ENCODE measurements at regions not wholly inside any gene's neighbourhood (a gene's known extent, or its start where the extent isn't known, plus 50 kb on each side); places are given as distances from the start of the nearest gene placed in this dataset.

GRCh38 chr3:166195808-166196207, 358.6 kb upstream of the BCHE start:
- Mint-ChIP-seq H3K4me1 (no peaks in the 10 kb centered on the region), H3K36me3 (no peaks in the 10 kb centered on the region), H3K27me3 (ENCODE audit: low read depth) (peaks cover 4% of the 10 kb centered on the region), H3K27ac (no peak overlapping the region), H3K9me3 (peaks cover 3% of the 10 kb centered on the region), H3K4me3 (no peak overlapping the region)
- DNase-seq (ENCODE audit: low spot score in 2 of 2, unreplicated experiment in 2 of 2), result no peak
- no peak for TF ChIP-seq CTCF (IDR thresholded peaks at IDR 0.05; ENCODE audit: unreplicated experiment)

GRCh38 chr3:166191411-166191810, 354.2 kb upstream of the BCHE start:
- no peaks in the 10 kb centered on the region for H3K9me3 Mint-ChIP-seq
- no peaks in the 10 kb centered on the region for H3K4me1 Mint-ChIP-seq
- no peak overlapping the region for H3K27ac Mint-ChIP-seq
- TF ChIP-seq CTCF (IDR thresholded peaks at IDR 0.05; ENCODE audit: unreplicated experiment), result no peak
- no peaks in the 10 kb centered on the region for H3K36me3 Mint-ChIP-seq
- no peak overlapping the region for H3K4me3 Mint-ChIP-seq
- H3K27me3 Mint-ChIP-seq (ENCODE audit: low read depth), result peaks cover 4% of the 10 kb centered on the region
- DNase-seq (ENCODE audit: low spot score in 2 of 2, unreplicated experiment in 2 of 2), result no peak

GRCh38 chr3:166190360-166190759, 353.1 kb upstream of the BCHE start:
- Mint-ChIP-seq H3K4me1 (no peaks in the 10 kb centered on the region), H3K36me3 (no peaks in the 10 kb centered on the region), H3K27ac (no peak overlapping the region), H3K27me3 (ENCODE audit: low read depth) (no peaks in the 10 kb centered on the region), H3K4me3 (no peak overlapping the region), H3K9me3 (no peaks in the 10 kb centered on the region)
- no peak for TF ChIP-seq CTCF (IDR thresholded peaks at IDR 0.05; ENCODE audit: unreplicated experiment)
- DNase-seq (ENCODE audit: low spot score in 2 of 2, unreplicated experiment in 2 of 2), result no peak

- H3K36me3 Mint-ChIP-seq, result no peaks in the 10 kb centered on the region
- H3K27ac Mint-ChIP-seq, result no peak overlapping the region
- H3K9me3 Mint-ChIP-seq, result no peaks in the 10 kb centered on the region
- H3K27me3 Mint-ChIP-seq (ENCODE audit: low read depth), result no peaks in the 10 kb centered on the region
- TF ChIP-seq CTCF (IDR thresholded peaks at IDR 0.05; ENCODE audit: unreplicated experiment), result no peak
- H3K4me3 Mint-ChIP-seq, result no peak overlapping the region
- H3K4me1 Mint-ChIP-seq, result no peaks in the 10 kb centered on the region
- no peak for DNase-seq (ENCODE audit: low spot score in 2 of 2, unreplicated experiment in 2 of 2)
Measured at GRCh38 chr3:166187237-166187636, 350.0 kb upstream of the BCHE start.

DNA sequence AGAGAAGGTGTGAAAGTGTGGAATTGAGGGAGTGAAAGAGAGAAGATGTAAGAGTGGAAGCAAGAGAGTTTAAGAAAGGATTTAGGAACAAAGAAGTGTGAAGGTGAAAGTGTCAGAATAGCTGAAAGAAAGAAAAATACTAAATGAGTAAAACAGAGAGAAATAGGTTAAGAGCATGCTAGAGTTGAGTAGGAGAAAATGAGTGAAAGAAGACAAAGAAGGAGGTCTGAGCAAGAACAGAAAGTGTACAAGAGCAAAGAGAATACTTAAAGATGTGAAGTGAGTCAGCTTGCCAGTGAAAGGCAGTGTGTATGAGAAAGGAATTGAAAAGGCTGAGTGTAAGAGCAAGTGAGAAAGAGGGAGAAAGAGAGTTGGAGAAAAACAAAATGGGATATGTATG, 348.8 kb upstream of the BCHE start:
- DNase-seq (ENCODE audit: low spot score in 2 of 2, unreplicated experiment in 2 of 2), result no peak
- H3K4me1 Mint-ChIP-seq, result no peaks in the 10 kb centered on the region
- no peaks in the 10 kb centered on the region for H3K27me3 Mint-ChIP-seq (ENCODE audit: low read depth)
- H3K4me3 Mint-ChIP-seq, result no peak overlapping the region
- no peaks in the 10 kb centered on the region for H3K9me3 Mint-ChIP-seq
- H3K27ac Mint-ChIP-seq, result no peak overlapping the region
- H3K36me3 Mint-ChIP-seq, result no peaks in the 10 kb centered on the region
- TF ChIP-seq CTCF (IDR thresholded peaks at IDR 0.05; ENCODE audit: unreplicated experiment), result no peak

DNA sequence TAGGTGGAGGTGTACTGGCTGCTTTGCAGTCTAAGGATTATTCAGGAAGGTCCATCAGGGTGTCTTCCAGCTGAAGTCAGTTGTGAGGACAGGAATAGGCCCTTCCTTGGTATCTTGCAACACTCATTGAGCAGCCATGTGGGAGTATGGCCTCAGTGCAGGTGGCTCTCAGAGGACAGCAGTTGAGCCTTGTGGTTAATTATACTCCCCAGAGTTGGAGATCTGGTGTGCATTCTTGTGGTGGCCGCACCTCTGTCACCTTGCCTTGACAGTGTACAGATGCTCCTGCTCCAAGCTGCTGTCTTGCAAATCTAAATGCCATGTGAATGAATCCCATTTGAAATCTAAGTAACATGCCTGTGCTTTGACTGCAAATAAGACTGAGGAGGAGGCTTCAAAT, 339.9 kb upstream of the BCHE start:
- Mint-ChIP-seq H3K36me3 (no peaks in the 10 kb centered on the region), H3K4me1 (no peaks in the 10 kb centered on the region), H3K9me3 (no peaks in the 10 kb centered on the region), H3K27ac (no peak overlapping the region), H3K27me3 (ENCODE audit: low read depth) (no peaks in the 10 kb centered on the region), H3K4me3 (no peak overlapping the region)
- no peak for DNase-seq (ENCODE audit: low spot score in 2 of 2, unreplicated experiment in 2 of 2)
- TF ChIP-seq CTCF (IDR thresholded peaks at IDR 0.05; ENCODE audit: unreplicated experiment), result no peak
